ENCODE measurements at regions not wholly inside any gene's neighbourhood (a gene's known extent, or its start where the extent isn't known, plus 50 kb on each side); places are given as distances from the start of the nearest gene placed in this dataset.

GRCh38 chr18:26784599-26784998 lies 80.9 kb downstream of the AQP4 start:
- POLR2A ChIA-PET: no interaction called here

GRCh38 chr18:26783170-26783569 lies 82.3 kb downstream of the AQP4 start:
- ChIA-PET POLR2A (no interaction called here), CTCF (no interaction called here)
- Histone ChIP-seq H3K9me1 (replicated peaks; ENCODE audit: control insufficient read depth, extremely low read depth, insufficient read depth, low read length) (no peaks in the 10 kb centered on the region), H2AFZ (ENCODE audit: low read depth, low read length) (no peak overlapping the region), H3K27me3 (ENCODE audit: control insufficient read depth in 2 of 2, insufficient read depth in 2 of 2, low read length in 2 of 2) (no peaks in the 10 kb centered on the region), H3K9ac (replicated peaks; ENCODE audit: extremely low read depth, insufficient read depth, low read length) (no peak overlapping the region), H3K27ac (ENCODE audit: insufficient read depth, low read depth, low read length) (no peak overlapping the region), H4K20me1 (replicated peaks; ENCODE audit: control insufficient read depth, extremely low read depth, insufficient read depth, low read length) (no peaks in the 10 kb centered on the region), H3K79me2 (ENCODE audit: control insufficient read depth, insufficient read depth, low read length) (no peaks in the 10 kb centered on the region), H3K36me3 (ENCODE audit: control insufficient read depth in 2 of 2, extremely low read depth in 1 of 2, insufficient read depth in 2 of 2, low read length in 2 of 2) (no peaks in the 10 kb centered on the region), H3K4me2 (ENCODE audit: insufficient read depth, low read length) (no peak overlapping the region), H3K9me3 (replicated peaks; ENCODE audit: control insufficient read depth, insufficient read depth, low read length) (no peaks in the 10 kb centered on the region), H3K4me3 (replicated peaks in 1 of 3; ENCODE audit: insufficient read depth in 1 of 3, low read depth in 1 of 3, low read length in 3 of 3) (no peak overlapping the region), H3K4me1 (ENCODE audit: control insufficient read depth, extremely low read depth, insufficient read depth, low read length) (no peaks in the 10 kb centered on the region)
- intact Hi-C loops (cut with micrococcal nuclease): no loop called here
- dilution Hi-C loops (cut with MboI; ENCODE audit: extremely low pct_ligation_motif_present, low sequenced_read_pairs): no loop called here
- FAIRE-seq: no peak
- no peak for DNase-seq (ENCODE audit: low read depth, low spot score)
- BruUV-seq (replicated peaks): no TSS peak
- TF ChIP-seq JUN (IDR thresholded peaks at IDR 0.05; ENCODE audit: borderline replicate concordance, insufficient read depth, insufficient read length, low read depth): no peak
- no peak for TF ChIP-seq POLR2A (IDR thresholded peaks at IDR 0.05; ENCODE audit: low read depth, low read length)
- TF ChIP-seq POLR2AphosphoS5 (IDR thresholded peaks at IDR 0.05; ENCODE audit: insufficient read depth, low read depth, low read length): no peak
- no peak for TF ChIP-seq FOS (IDR thresholded peaks at IDR 0.05; ENCODE audit: borderline replicate concordance, insufficient read depth, low read length)
- no peak for TF ChIP-seq MYC (IDR thresholded peaks at IDR 0.05; ENCODE audit: low read depth, low read length)
- TF ChIP-seq CTCF (IDR thresholded peaks at IDR 0.05; ENCODE audit: extremely low read depth in 1 of 2, insufficient read depth in 1 of 2, low read depth in 1 of 2, low read length in 2 of 2): no peak
- TF ChIP-seq MAX (IDR thresholded peaks at IDR 0.05; ENCODE audit: insufficient read depth, insufficient read length): no peak
- no peak for TF ChIP-seq EZH2 (IDR thresholded peaks at IDR 0.05; ENCODE audit: borderline replicate concordance, low read depth, low read length, severe bottlenecking)
- TF ChIP-seq GATA2 (IDR thresholded peaks at IDR 0.05; ENCODE audit: insufficient read depth, insufficient read length, low read depth, low read length): no peak

More at GRCh38 chr18:26784599-26784998, 80.9 kb downstream of the AQP4 start:
- H4K20me1 ChIP-seq (replicated peaks; ENCODE audit: control insufficient read depth, extremely low read depth, insufficient read depth, low read length): no peaks in the 10 kb centered on the region
- intact Hi-C loops (cut with micrococcal nuclease) (no loop called here), dilution Hi-C loops (cut with MboI; ENCODE audit: extremely low pct_ligation_motif_present, low sequenced_read_pairs) (no loop called here)
- FAIRE-seq (no peak), DNase-seq (ENCODE audit: low read depth, low spot score) (no peak)
- no peaks in the 10 kb centered on the region for H3K27me3 ChIP-seq (ENCODE audit: control insufficient read depth in 2 of 2, insufficient read depth in 2 of 2, low read length in 2 of 2)
- no peak overlapping the region for H3K9ac ChIP-seq (replicated peaks; ENCODE audit: extremely low read depth, insufficient read depth, low read length)
- no peak overlapping the region for H2AFZ ChIP-seq (ENCODE audit: low read depth, low read length)
- no peak for TF ChIP-seq CTCF (IDR thresholded peaks at IDR 0.05; ENCODE audit: extremely low read depth in 1 of 2, insufficient read depth in 1 of 2, low read depth in 1 of 2, low read length in 2 of 2)
- TF ChIP-seq GATA2 (IDR thresholded peaks at IDR 0.05; ENCODE audit: insufficient read depth, insufficient read length, low read depth, low read length): no peak
- TF ChIP-seq MYC (IDR thresholded peaks at IDR 0.05; ENCODE audit: low read depth, low read length): no peak
- no peaks in the 10 kb centered on the region for H3K4me1 ChIP-seq (ENCODE audit: control insufficient read depth, extremely low read depth, insufficient read depth, low read length)
- CTCF ChIA-PET: no interaction called here
- BruUV-seq (replicated peaks): no TSS peak
- no peaks in the 10 kb centered on the region for H3K79me2 ChIP-seq (ENCODE audit: control insufficient read depth, insufficient read depth, low read length)
- no peaks in the 10 kb centered on the region for H3K36me3 ChIP-seq (ENCODE audit: control insufficient read depth in 2 of 2, extremely low read depth in 1 of 2, insufficient read depth in 2 of 2, low read length in 2 of 2)
- H3K27ac ChIP-seq (ENCODE audit: insufficient read depth, low read depth, low read length): no peak overlapping the region
- no peaks in the 10 kb centered on the region for H3K9me3 ChIP-seq (replicated peaks; ENCODE audit: control insufficient read depth, insufficient read depth, low read length)
- H3K4me2 ChIP-seq (ENCODE audit: insufficient read depth, low read length): no peak overlapping the region
- no peak overlapping the region for H3K4me3 ChIP-seq (replicated peaks in 1 of 3; ENCODE audit: insufficient read depth in 1 of 3, low read depth in 1 of 3, low read length in 3 of 3)
- no peaks in the 10 kb centered on the region for H3K9me1 ChIP-seq (replicated peaks; ENCODE audit: control insufficient read depth, extremely low read depth, insufficient read depth, low read length)

All from endothelial cell of umbilical vein (primary cell).